ENCODE measurements at regions not wholly inside any gene's neighbourhood (a gene's known extent, or its start where the extent isn't known, plus 50 kb on each side); places are given as distances from the start of the nearest gene placed in this dataset.

DNA sequence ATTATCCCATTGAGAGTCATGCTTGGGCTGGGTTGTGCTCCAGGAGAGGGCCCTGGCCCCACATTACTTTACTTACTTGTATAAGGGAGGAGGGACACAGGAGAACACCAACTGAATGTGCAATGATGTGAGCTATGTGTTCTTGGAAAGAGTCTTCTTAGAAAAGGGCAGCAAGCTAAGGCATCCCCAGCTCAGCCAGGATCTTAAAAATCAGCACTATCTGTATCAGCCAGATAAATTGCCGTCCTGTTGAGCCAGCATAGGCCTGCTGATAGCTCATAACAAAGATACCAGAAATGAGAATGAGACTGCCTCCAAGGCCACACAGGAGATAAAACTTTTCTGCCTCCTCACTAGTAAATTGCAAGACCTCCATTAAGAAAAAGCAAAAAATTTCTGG is 357.5 kb downstream of the CAAP1 start:
- Mint-ChIP-seq H3K27ac (ENCODE audit: unreplicated experiment) (no peak overlapping the region), H3K9me3 (ENCODE audit: unreplicated experiment) (peaks cover 5% of the 10 kb centered on the region), H3K27me3 (ENCODE audit: unreplicated experiment) (peaks cover 2% of the 10 kb centered on the region), H3K36me3 (ENCODE audit: unreplicated experiment) (no peaks in the 10 kb centered on the region), H3K4me1 (ENCODE audit: unreplicated experiment) (no peaks in the 10 kb centered on the region), H3K4me3 (ENCODE audit: unreplicated experiment) (no peak overlapping the region)
- TF ChIP-seq, protein P1, sequence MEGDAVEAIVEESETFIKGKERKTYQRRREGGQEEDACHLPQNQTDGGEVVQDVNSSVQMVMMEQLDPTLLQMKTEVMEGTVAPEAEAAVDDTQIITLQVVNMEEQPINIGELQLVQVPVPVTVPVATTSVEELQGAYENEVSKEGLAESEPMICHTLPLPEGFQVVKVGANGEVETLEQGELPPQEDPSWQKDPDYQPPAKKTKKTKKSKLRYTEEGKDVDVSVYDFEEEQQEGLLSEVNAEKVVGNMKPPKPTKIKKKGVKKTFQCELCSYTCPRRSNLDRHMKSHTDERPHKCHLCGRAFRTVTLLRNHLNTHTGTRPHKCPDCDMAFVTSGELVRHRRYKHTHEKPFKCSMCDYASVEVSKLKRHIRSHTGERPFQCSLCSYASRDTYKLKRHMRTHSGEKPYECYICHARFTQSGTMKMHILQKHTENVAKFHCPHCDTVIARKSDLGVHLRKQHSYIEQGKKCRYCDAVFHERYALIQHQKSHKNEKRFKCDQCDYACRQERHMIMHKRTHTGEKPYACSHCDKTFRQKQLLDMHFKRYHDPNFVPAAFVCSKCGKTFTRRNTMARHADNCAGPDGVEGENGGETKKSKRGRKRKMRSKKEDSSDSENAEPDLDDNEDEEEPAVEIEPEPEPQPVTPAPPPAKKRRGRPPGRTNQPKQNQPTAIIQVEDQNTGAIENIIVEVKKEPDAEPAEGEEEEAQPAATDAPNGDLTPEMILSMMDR (IDR thresholded peaks at IDR 0.05), result no peak
- DNase-seq (ENCODE audit: extremely low spot score, unreplicated experiment), result no peak

DNA sequence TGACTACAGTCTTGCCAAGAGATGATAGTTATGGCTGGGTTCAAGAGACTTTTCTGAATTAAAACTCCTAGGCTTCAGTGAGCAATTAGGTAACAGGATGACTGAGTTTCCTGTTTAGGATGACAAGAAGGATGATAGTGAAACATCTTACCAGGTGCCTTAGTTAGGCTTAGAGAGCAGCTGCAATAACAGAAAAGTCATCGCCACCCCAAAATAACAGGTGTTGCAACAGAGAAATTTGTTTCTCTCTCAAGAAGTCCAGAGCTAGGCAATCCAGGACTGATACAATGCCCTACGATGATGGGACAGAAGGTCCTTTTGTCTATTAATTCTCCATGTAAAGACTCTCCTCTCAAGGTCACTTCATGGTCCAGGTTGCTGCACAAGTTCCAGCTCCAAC is 361.8 kb downstream of the CAAP1 start:
- Mint-ChIP-seq H3K27me3 (ENCODE audit: unreplicated experiment) (no peaks in the 10 kb centered on the region), H3K4me1 (ENCODE audit: unreplicated experiment) (no peaks in the 10 kb centered on the region), H3K4me3 (ENCODE audit: unreplicated experiment) (no peak overlapping the region), H3K36me3 (ENCODE audit: unreplicated experiment) (no peaks in the 10 kb centered on the region), H3K9me3 (ENCODE audit: unreplicated experiment) (peaks cover 5% of the 10 kb centered on the region), H3K27ac (ENCODE audit: unreplicated experiment) (no peak overlapping the region)
- DNase-seq (ENCODE audit: extremely low spot score, unreplicated experiment), result no peak
- TF ChIP-seq, protein P1 (IDR thresholded peaks at IDR 0.05), result no peak

DNA sequence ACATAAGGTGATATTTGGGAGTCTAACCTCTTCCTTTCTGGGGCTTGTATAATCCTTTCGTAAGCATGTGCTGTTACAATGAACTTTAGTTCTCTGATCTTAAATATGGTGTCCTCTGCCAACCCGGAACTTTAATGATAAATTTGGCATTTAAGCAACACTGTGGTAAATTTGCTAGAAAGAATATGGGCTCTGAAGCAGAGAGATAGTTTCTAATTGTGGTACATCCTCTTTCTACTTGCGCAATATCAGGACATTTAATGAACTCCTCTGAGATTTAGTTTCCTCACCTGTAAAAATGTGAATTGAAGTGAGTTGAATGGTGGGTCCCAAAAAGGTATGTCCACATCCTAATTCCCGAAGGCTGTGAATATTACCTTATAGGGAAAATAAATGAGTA is 364.7 kb downstream of the CAAP1 start:
- peaks cover 5% of the 10 kb centered on the region for H3K9me3 Mint-ChIP-seq (ENCODE audit: unreplicated experiment)
- no peak for DNase-seq (ENCODE audit: extremely low spot score, unreplicated experiment)
- TF ChIP-seq, protein P1 (IDR thresholded peaks at IDR 0.05), result no peak
- H3K36me3 Mint-ChIP-seq (ENCODE audit: unreplicated experiment), result no peaks in the 10 kb centered on the region
- H3K27me3 Mint-ChIP-seq (ENCODE audit: unreplicated experiment), result no peaks in the 10 kb centered on the region
- no peak overlapping the region for H3K27ac Mint-ChIP-seq (ENCODE audit: unreplicated experiment)
- no peak overlapping the region for H3K4me3 Mint-ChIP-seq (ENCODE audit: unreplicated experiment)
- H3K4me1 Mint-ChIP-seq (ENCODE audit: unreplicated experiment), result no peaks in the 10 kb centered on the region

DNA sequence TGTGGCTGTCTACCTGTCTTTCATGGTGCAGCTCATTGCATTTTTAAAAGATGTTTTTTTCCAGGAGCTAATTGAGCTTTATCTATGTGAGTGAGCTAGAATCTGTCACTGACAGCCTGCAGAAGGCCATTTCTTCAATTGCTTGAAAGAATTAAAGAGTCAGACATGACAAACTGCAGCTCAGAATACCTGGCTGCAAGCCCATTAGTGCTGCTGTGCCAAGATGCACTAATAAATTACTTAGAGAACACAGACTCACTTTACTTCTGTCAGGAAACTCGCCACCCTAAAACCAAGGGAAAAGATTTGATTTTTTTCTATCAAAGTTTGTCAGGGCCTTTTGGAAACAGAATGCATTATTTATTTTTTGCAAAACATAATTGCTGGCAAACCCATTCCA is 368.3 kb downstream of the CAAP1 start:
- no peak overlapping the region for H3K27ac Mint-ChIP-seq (ENCODE audit: unreplicated experiment)
- no peak overlapping the region for H3K4me3 Mint-ChIP-seq (ENCODE audit: unreplicated experiment)
- TF ChIP-seq, protein P1 (IDR thresholded peaks at IDR 0.05), result no peak

DNA sequence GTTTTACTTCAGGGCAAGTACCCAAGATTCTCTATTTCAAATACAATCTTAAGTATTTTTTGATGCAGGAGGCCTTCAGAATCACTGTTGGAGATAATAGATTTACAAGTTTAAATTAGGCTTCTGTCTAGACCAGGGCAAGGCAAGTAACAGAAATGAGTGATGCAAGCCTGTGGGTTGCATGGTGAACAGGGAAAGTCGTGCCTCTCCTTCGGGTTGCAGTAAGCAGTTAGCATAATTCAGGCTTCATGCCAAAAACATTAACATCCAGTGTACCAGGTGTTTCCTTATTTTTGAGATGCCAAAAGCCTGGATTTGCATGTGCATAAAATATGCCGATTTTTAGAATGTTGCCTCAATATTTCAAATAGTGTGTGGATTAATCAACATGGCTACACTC is 369.0 kb downstream of the CAAP1 start:
- DNase-seq (ENCODE audit: extremely low spot score, unreplicated experiment), result no peak
- Mint-ChIP-seq H3K4me1 (ENCODE audit: unreplicated experiment) (no peaks in the 10 kb centered on the region), H3K4me3 (ENCODE audit: unreplicated experiment) (no peak overlapping the region), H3K9me3 (ENCODE audit: unreplicated experiment) (no peaks in the 10 kb centered on the region), H3K27ac (ENCODE audit: unreplicated experiment) (no peak overlapping the region), H3K27me3 (ENCODE audit: unreplicated experiment) (no peaks in the 10 kb centered on the region), H3K36me3 (ENCODE audit: unreplicated experiment) (no peaks in the 10 kb centered on the region)
- TF ChIP-seq, protein P1 (IDR thresholded peaks at IDR 0.05), result no peak

More for the DNA sequence above, 368.3 kb downstream of the CAAP1 start:
- no peak for DNase-seq (ENCODE audit: extremely low spot score, unreplicated experiment)
- Mint-ChIP-seq H3K27me3 (ENCODE audit: unreplicated experiment) (no peaks in the 10 kb centered on the region), H3K36me3 (ENCODE audit: unreplicated experiment) (no peaks in the 10 kb centered on the region), H3K9me3 (ENCODE audit: unreplicated experiment) (no peaks in the 10 kb centered on the region), H3K4me1 (ENCODE audit: unreplicated experiment) (no peaks in the 10 kb centered on the region)

Data from osteocyte (in vitro differentiated cells).